ENCODE measurements at regions not wholly inside any gene's neighbourhood (a gene's known extent, or its start where the extent isn't known, plus 50 kb on each side); places are given as distances from the start of the nearest gene placed in this dataset.

GRCh38 chr22:48806227-48806781 is 1021.4 kb downstream of the BRD1 start:
- TF ChIP-seq EZH2 (IDR thresholded peaks at IDR 0.05) (no peak), POLR2AphosphoS5 (IDR thresholded peaks at IDR 0.05; ENCODE audit: borderline replicate concordance, low read depth, low read length) (no peak)
